ENCODE measurements at regions not wholly inside any gene's neighbourhood (a gene's known extent, or its start where the extent isn't known, plus 50 kb on each side); places are given as distances from the start of the nearest gene placed in this dataset.

GRCh38 chr3:94331831-94332230 lies 269.0 kb downstream of the NSUN3 start:
- intact Hi-C loops (cut with DNase I) = no loop called here
- TF ChIP-seq POLR2A (IDR thresholded peaks at IDR 0.05) = no peak
- TF ChIP-seq CTCF (IDR thresholded peaks at IDR 0.05) = no peak
- Histone ChIP-seq H3K27me3 (no peaks in the 10 kb centered on the region), H3K4me3 (replicated peaks in 1 of 3) (no peak overlapping the region), H3K36me3 (no peaks in the 10 kb centered on the region), H3K4me1 (no peaks in the 10 kb centered on the region), H3K27ac (no peak overlapping the region), H3K9me3 (no peaks in the 10 kb centered on the region)
- WGBS, 2 donors = 84 to 93% methylated on average over 1 of the region's 1 CpG
- no peak for DNase-seq

DNA sequence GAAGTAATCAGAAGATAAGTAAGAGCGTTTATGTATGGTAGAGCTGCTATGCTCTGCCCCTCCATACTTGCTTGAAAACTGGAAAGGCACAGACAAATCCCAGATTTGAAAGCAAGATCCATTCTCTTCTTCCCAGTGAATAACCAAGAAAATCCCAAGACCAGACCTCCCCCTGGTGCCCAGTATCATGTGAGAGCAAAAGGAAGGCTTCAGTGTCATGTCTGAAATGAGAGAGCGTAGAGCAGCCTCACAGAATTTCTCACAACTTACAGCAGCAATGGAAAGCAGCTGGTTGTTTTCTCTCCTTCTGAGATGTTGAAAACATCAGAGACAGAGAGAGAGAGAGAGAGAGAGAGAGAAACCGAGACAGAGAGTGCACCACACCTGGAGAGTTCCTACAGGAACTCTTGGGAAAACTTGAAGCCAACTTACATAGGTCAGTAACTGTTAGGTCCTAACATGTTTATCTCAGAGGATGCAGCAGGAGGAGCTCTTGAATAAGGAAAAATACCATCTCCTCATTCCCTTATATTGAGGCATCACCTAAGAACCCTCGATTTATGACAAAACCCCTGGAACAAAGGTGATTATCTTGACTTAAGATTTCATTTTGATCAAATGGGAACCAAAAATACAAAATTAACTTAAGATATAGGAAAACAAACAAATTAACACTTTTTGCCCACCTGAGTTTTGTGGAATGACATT lies 273.3 kb downstream of the NSUN3 start:
- Histone ChIP-seq H3K27ac (no peak overlapping the region), H3K9me3 (no peaks in the 10 kb centered on the region), H3K4me1 (no peaks in the 10 kb centered on the region), H3K4me3 (replicated peaks in 1 of 3) (no peak overlapping the region), H3K27me3 (no peaks in the 10 kb centered on the region), H3K36me3 (no peaks in the 10 kb centered on the region)
- WGBS, 2 donors = 46 to 56% methylated on average over 4 of the region's 4 CpGs
- TF ChIP-seq POLR2A (IDR thresholded peaks at IDR 0.05) = no peak
- TF ChIP-seq CTCF (IDR thresholded peaks at IDR 0.05) = peak in 1 of 6 experiments; percentile 17
- DNase-seq = no peak
- intact Hi-C loops (cut with DNase I) = no loop called here

DNA sequence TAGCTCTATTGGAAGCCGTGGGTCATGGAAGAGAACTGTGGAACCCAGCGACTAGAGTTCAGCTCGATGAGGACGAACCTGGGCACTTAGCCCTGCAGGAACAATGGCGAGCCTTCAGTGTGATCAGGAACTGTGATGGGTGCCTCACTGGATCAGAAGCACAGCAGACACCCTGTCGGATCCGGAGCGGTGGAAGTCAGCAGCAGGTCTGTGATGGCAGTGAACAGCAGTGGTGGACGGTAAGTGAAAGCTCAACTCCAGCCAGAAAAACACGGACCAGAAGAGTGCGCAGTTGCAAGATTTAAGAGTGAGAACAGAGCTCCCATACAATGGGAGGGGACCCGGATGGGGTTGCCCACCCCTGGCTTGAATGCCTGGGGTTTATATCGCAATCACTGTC lies 282.2 kb downstream of the NSUN3 start:
- Histone ChIP-seq H3K4me3 (replicated peaks in 1 of 3) (no peak overlapping the region), H3K4me1 (no peaks in the 10 kb centered on the region), H3K27me3 (no peaks in the 10 kb centered on the region), H3K9me3 (no peaks in the 10 kb centered on the region), H3K27ac (no peak overlapping the region), H3K36me3 (no peaks in the 10 kb centered on the region)
- TF ChIP-seq CTCF (IDR thresholded peaks at IDR 0.05) (no peak), POLR2A (IDR thresholded peaks at IDR 0.05) (no peak)
- WGBS, 2 donors = 96 to 97% methylated on average over 13 of the region's 13 CpGs
- intact Hi-C loops (cut with DNase I) = no loop called here
- no peak for DNase-seq

GRCh38 chr3:94349310-94349878 lies 286.5 kb downstream of the NSUN3 start:
- Histone ChIP-seq H3K9me3 (no peaks in the 10 kb centered on the region), H3K4me3 (replicated peaks in 1 of 3) (no peak overlapping the region), H3K27me3 (no peaks in the 10 kb centered on the region), H3K36me3 (no peaks in the 10 kb centered on the region), H3K4me1 (no peaks in the 10 kb centered on the region), H3K27ac (no peak overlapping the region)
- no peak for TF ChIP-seq POLR2A (IDR thresholded peaks at IDR 0.05)
- TF ChIP-seq CTCF (IDR thresholded peaks at IDR 0.05) = no peak
- intact Hi-C loops (cut with DNase I) = no loop called here
- no peak for DNase-seq
- 69 to 78% methylated on average over 4 of the region's 4 CpGs for WGBS, 2 donors

DNA sequence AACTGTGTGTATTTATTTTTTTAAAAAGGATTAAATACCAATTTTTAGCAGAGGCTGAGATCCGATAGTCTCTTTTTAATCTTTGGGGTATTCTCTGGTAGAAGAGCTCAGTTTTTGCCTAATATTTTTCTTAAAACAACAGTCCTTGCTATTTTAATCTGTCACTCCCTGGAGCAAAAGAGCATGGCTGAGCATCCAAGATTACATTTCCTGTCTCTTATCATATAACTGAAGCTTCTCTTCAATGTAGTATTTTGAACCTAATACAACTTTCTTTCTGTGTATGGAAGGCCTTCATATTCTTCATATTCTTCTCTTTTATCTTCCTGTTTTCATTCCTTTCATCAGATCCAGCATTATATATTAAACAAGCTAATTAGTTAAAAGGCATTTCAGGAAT lies 293.7 kb downstream of the NSUN3 start:
- H3K27me3 ChIP-seq = no peaks in the 10 kb centered on the region
- no peaks in the 10 kb centered on the region for H3K9me3 ChIP-seq
- no peaks in the 10 kb centered on the region for H3K4me1 ChIP-seq
- no peak for TF ChIP-seq POLR2A (IDR thresholded peaks at IDR 0.05)
- TF ChIP-seq CTCF (IDR thresholded peaks at IDR 0.05) = no peak
- no peak overlapping the region for H3K27ac ChIP-seq
- 24 to 29% methylated on average over 1 of the region's 1 CpG for WGBS, 2 donors
- H3K4me3 ChIP-seq (replicated peaks in 1 of 3) = no peak overlapping the region
- DNase-seq = no peak
- intact Hi-C loops (cut with DNase I) = no loop called here
- no peaks in the 10 kb centered on the region for H3K36me3 ChIP-seq
